Kidney (tissue), 13 donors: ENCODE measurements at regions not wholly inside any gene's neighbourhood (a gene's known extent, or its start where the extent isn't known, plus 50 kb on each side); places are given as distances from the start of the nearest gene placed in this dataset.

Experiments
- DNase-seq, 5 donors: peaks; one replicate each; pipeline ENCODE4 v3.0.0-alpha.2; 2013 to 2020
- FAIRE-seq: peaks from 2 replicates; lab custom pipeline; 2012; peaks lifted over from hg19 to GRCh38; lab: Jason Lieb, UNC
- H3K27ac ChIP-seq, 2 donors: one replicate each; pipeline ENCODE4 v1.7.0; 2013; ENCODE audit warnings: low read depth in 2 of 2, low read length in 2 of 2, inconsistent platforms in 1 of 2
- H3K27me3 ChIP-seq: one replicate; pipeline ENCODE4 v1.7.1; 2013; ENCODE audit warnings: low read length, inconsistent platforms; ENCODE audit not compliant: control insufficient read depth, insufficient read depth
- H3K36me3 ChIP-seq, 3 donors: one replicate each; pipeline versions ENCODE4 v1.7.0 to v1.7.1; 2013; ENCODE audit warnings: low read length in 3 of 3, control low read depth in 1 of 3, inconsistent platforms in 1 of 3; ENCODE audit not compliant: insufficient read depth in 3 of 3, control insufficient read depth in 2 of 3
- H3K4me1 ChIP-seq, 3 donors: one replicate each; pipeline versions ENCODE4 v1.7.0 to v1.7.1; 2013; ENCODE audit warnings: low read length in 3 of 3, inconsistent platforms in 1 of 3, low read depth in 1 of 3; ENCODE audit not compliant: control insufficient read depth in 2 of 3, insufficient read depth in 2 of 3
- H3K4me3 ChIP-seq, 3 donors: one replicate each; pipeline versions ENCODE4 v1.7.0 to v1.8.1; 2013; ENCODE audit warnings: low read length in 3 of 3, control low read depth in 1 of 3, inconsistent platforms in 1 of 3
- H3K9ac ChIP-seq, 3 donors: one replicate each; pipeline versions ENCODE4 v1.7.0 to v1.7.1; 2013; ENCODE audit warnings: low read length in 3 of 3, control low read depth in 1 of 3, inconsistent platforms in 1 of 3
- H3K9me3 ChIP-seq, 3 donors: one replicate each; pipeline versions ENCODE4 v1.7.0 to v1.7.1; 2013; ENCODE audit warnings: low read length in 3 of 3, control low read depth in 1 of 3, inconsistent platforms in 1 of 3; ENCODE audit not compliant: control insufficient read depth in 2 of 3, insufficient read depth in 1 of 3
- intact Hi-C: fragments of 100-400 bp; cut with DNase I; formaldehyde crosslinking; loops from one replicate; pipeline ENCODE4 v1.11.1; 2022
- TF ChIP-seq, protein P1 (sequence below): IDR thresholded peaks from 3 replicates; pipeline ENCODE4 v1.5.1; 2012; ENCODE audit warnings: mild to moderate bottlenecking, moderate library complexity, borderline replicate concordance; ENCODE audit not compliant: insufficient read depth; ENCODE audit errors: extremely low read depth
- donor health status: control.
- donor health status: control.
- donor health status: control.
- donor health status: control.
- donor health status: control.
- donor health status: DM: yes; HTN: yes; CAD: no.
- donor health status: Normal renal cell carcinoma (clear cell type).

DNA sequence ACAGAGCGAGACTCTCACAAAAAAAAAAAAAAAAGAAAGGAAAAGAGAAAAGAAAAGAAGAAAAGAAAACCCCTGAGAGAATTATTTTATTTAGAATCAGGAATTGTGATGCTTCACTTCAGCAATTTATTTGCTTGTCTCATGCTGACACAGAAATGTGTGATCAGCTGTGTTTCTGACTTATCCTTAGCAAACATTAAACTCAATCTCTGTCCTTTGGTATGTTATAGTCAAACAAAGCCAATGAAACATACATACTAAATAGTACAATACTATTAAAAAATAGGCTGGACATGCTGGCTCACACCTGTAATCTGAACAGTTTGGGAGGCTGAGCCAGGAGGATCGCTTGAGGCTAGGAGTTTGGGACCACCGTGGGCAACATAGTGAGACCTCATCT, 733.0 kb upstream of the FZD8 start:
- DNase-seq (no peak), FAIRE-seq (no peak)
- intact Hi-C loops, result no loop called here
- no peak overlapping the region for H3K9ac ChIP-seq
- no peaks in the 10 kb centered on the region for H3K4me1 ChIP-seq
- H3K9me3 ChIP-seq, result no peaks in the 10 kb centered on the region
- H3K27me3 ChIP-seq, result no peaks in the 10 kb centered on the region
- TF ChIP-seq, protein P1, sequence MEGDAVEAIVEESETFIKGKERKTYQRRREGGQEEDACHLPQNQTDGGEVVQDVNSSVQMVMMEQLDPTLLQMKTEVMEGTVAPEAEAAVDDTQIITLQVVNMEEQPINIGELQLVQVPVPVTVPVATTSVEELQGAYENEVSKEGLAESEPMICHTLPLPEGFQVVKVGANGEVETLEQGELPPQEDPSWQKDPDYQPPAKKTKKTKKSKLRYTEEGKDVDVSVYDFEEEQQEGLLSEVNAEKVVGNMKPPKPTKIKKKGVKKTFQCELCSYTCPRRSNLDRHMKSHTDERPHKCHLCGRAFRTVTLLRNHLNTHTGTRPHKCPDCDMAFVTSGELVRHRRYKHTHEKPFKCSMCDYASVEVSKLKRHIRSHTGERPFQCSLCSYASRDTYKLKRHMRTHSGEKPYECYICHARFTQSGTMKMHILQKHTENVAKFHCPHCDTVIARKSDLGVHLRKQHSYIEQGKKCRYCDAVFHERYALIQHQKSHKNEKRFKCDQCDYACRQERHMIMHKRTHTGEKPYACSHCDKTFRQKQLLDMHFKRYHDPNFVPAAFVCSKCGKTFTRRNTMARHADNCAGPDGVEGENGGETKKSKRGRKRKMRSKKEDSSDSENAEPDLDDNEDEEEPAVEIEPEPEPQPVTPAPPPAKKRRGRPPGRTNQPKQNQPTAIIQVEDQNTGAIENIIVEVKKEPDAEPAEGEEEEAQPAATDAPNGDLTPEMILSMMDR, result no peak
- H3K27ac ChIP-seq, result no peak overlapping the region
- no peaks in the 10 kb centered on the region for H3K36me3 ChIP-seq
- no peak overlapping the region for H3K4me3 ChIP-seq

DNA sequence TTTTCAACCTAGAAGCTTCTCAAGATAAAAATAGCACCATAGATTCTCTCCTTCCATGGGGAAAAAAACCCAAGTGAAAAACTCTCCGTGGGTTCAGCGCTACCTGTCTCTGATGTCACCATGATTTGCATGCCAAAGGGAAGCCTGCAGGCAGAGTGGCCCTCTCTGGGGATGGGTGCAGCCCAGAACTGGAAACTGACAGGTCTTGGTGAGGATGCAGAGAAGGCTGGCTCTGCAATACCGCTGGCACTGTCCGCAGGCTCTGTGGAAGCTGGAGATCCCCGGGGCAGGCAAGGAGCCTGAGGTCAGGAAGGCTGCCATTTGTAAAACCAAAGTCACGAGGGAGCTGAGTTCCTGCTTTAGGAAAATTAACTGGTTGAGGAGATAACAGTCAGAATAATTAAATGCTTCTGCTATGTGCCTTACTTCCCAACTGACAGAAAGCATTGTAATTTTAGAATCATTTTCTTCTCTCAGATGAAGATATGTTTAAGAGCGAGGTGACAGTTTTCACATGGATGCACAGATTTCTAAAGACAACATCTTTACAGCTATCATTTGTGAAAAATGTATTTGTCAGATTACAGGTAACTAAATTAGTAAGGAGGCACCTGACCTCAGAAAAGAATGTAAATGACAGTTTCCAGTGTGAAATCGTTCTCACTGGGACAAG, 731.5 kb upstream of the FZD8 start:
- TF ChIP-seq, protein P1, result no peak
- Histone ChIP-seq H3K9ac (no peak overlapping the region), H3K36me3 (no peaks in the 10 kb centered on the region), H3K9me3 (no peaks in the 10 kb centered on the region), H3K27ac (no peak overlapping the region), H3K4me1 (no peaks in the 10 kb centered on the region), H3K27me3 (no peaks in the 10 kb centered on the region), H3K4me3 (no peak overlapping the region)
- intact Hi-C loops, result no loop called here
- no peak for DNase-seq
- no peak for FAIRE-seq

DNA sequence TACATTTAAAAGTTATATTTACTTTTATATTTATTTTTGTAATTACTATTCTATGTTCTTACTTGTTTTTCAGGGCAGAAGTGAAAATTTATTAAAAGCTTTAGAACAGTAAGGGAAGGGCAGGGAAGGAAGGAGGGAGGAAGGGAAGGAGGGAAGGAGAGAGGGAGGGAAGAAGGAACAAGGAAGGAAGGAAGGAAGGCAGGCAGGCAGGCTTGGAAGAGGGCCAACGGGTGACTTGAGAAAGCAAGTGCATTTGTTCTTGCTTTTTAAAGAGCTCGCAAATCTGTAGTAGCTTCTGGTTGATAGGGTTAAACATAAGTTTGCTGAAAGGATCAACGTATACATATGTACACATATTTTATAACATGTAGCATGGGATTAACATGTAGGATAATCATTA, 725.3 kb upstream of the FZD8 start:
- FAIRE-seq, result no peak
- DNase-seq, result no peak
- Histone ChIP-seq H3K27ac (no peak overlapping the region), H3K9ac (no peak overlapping the region), H3K36me3 (no peaks in the 10 kb centered on the region), H3K4me3 (no peak overlapping the region), H3K4me1 (no peaks in the 10 kb centered on the region), H3K27me3 (no peaks in the 10 kb centered on the region), H3K9me3 (no peaks in the 10 kb centered on the region)
- TF ChIP-seq, protein P1, result no peak
- intact Hi-C loops, result no loop called here

DNA sequence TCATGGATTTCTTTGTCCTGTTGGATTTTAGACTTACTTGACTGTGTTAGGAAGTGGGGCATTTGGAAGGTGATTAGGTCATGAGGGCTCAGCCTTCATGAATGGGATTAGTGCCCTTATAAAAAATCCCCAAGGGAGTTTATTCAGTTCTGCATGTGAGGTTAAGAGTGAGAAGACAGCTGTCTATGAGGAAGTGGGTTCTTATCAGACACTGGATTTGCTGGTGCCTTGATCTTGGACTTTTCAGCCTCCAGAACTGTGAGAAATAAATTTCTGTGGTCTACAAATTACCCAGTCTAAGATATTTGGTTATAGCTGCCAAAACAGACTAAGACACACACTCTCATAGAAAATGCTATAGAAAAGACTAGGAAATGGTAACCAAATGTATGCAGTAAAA, 724.7 kb upstream of the FZD8 start:
- no peak for DNase-seq
- no peak for FAIRE-seq
- Histone ChIP-seq H3K27me3 (no peaks in the 10 kb centered on the region), H3K9ac (no peak overlapping the region), H3K27ac (no peak overlapping the region), H3K9me3 (no peaks in the 10 kb centered on the region), H3K4me1 (no peaks in the 10 kb centered on the region), H3K4me3 (no peak overlapping the region), H3K36me3 (no peaks in the 10 kb centered on the region)
- TF ChIP-seq, protein P1, result no peak
- intact Hi-C loops, result no loop called here
